Loucy (cell line): ENCODE measurements at regions not wholly inside any gene's neighbourhood (a gene's known extent, or its start where the extent isn't known, plus 50 kb on each side); places are given as distances from the start of the nearest gene placed in this dataset.

Experiments
- CTCF ChIP-seq: fragments of 200-600 bp; sonication (generic); conservative IDR thresholded peaks from 2 replicates; pipeline ENCODE4 v1.5.1; 2014; ENCODE audit warnings: mild to moderate bottlenecking, antibody characterized with exemption, low read length
- EZH2phosphoT487 ChIP-seq: fragments of 200-600 bp; IDR thresholded peaks from 2 replicates; pipeline ENCODE4 v1.6.1; 2018; ENCODE audit warnings: antibody characterized with exemption, mild to moderate bottlenecking, moderate library complexity, borderline replicate concordance

GRCh38 chr16:60077861-60078260 lies 1343.7 kb upstream of the GOT2 start:
- TF ChIP-seq CTCF (no peak), EZH2phosphoT487 (no peak)
